Body of pancreas (tissue), 4 donors: ENCODE measurements at regions not wholly inside any gene's neighbourhood (a gene's known extent, or its start where the extent isn't known, plus 50 kb on each side); places are given as distances from the start of the nearest gene placed in this dataset.

Experiments
- CTCF ChIP-seq, 7 experiments: fragments of 450-650 bp in 4 of 7; fragments of 200-600 bp in 3 of 7; sonication (generic) in 3 of 7; IDR thresholded peaks; one replicate each; pipeline ENCODE4 v1.5.1; 2016 to 2019; ENCODE audit warnings: antibody characterized with exemption in 7 of 7
- POLR2A ChIP-seq, 3 donors: fragments of 450-650 bp; IDR thresholded peaks; one replicate each; pipeline ENCODE4 v1.6.1; 2016; ENCODE audit warnings: antibody characterized with exemption in 3 of 3, mild to moderate bottlenecking in 2 of 3

GRCh38 chr7:114823290-114823689 is 98.6 kb upstream of the MDFIC start:
- TF ChIP-seq CTCF (IDR thresholded peaks at IDR 0.05) (no peak), POLR2A (IDR thresholded peaks at IDR 0.05) (no peak)
